DMS114 treated with DMSO at 0.1 percent for 48 hours (cell line): ENCODE measurements at regions not wholly inside any gene's neighbourhood (a gene's known extent, or its start where the extent isn't known, plus 50 kb on each side); places are given as distances from the start of the nearest gene placed in this dataset.

Experiments used
- DNase-seq: peaks from one replicate; lab custom pipeline; 2025; ENCODE audit not compliant: unreplicated experiment; lab: John Stamatoyannopoulos, UW

DNA sequence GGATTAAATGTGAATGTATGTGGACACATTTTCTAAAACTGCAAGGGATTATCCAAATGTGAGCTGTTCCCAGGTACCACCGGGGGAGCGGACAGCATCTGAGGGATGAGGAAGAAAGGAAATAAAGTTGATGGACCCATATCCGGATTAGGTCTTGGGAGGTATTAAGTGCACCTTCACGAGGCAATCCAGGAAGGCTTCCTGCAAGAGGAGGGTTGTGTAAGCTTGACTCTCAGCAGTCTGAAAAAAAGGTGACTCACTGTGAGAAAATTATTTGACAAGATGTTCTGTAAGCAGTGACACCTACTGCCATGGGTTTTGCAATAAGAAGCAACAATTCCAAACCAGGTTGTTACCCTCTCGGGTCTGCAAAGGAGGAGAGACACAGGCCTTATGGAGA, 55.0 kb upstream of the LRFN2 start:
- DNase-seq = no peak

DNA sequence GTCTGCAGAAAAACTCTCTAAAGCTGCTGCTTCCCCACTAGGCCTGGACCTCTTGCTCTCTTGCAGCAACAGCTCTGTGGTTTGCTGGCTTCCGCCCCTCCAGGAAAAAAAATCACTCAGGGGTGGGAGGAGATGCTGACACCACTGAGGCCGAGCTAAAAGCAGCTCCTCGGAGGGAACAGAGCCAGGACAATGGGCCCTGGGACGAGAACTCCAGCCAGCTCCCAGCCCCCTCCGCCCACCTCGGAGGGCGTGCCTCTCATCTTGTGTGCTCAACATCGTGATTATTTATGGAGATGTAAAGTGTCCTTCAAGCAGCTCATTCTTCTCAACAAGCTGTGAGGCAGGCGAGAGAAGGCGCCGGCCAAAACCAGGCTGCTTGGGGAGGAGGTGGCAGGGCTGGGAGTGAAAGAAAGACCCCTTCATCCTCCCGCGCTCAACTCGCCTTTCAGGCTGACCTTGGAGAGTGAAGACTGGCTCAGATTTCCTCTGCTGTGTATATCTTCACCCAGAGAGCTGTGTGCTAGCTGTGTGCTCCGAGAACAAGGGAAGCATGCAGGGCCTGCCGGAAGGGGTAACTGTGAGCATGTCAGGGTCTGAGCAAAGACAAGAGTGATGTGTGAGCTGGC, 53.5 kb upstream of the LRFN2 start:
- DNase-seq = no peak
